ENCODE measurements at regions not wholly inside any gene's neighbourhood (a gene's known extent, or its start where the extent isn't known, plus 50 kb on each side); places are given as distances from the start of the nearest gene placed in this dataset.

DNA sequence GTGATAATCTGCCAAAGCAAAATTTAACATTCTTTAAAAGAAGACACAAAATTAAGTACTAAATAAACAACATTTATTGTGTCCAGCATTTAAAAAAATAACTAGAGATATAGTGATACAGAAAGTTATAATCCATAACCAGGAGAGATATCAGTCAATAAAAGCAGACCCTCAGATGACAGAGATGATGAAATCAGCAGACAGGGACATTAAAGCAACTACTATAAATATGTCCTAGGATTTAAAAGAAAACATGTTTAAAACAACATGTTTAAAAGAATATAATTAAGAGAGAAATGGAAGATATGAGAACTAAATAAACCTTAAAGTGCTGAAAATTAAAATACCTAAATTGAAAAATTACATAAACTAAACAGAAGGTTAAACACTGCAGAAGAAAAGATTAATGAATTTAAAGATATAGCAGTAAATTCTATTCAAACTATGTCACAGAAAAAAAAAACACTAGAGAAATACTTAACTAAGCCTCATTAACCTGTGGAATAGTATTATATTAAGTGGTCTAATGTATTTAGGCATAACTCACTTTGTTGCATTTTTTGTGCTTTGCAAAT, 261.2 kb upstream of the NR5A2 start:
- DNase-seq (ENCODE audit: low spot score): no peak

DNA sequence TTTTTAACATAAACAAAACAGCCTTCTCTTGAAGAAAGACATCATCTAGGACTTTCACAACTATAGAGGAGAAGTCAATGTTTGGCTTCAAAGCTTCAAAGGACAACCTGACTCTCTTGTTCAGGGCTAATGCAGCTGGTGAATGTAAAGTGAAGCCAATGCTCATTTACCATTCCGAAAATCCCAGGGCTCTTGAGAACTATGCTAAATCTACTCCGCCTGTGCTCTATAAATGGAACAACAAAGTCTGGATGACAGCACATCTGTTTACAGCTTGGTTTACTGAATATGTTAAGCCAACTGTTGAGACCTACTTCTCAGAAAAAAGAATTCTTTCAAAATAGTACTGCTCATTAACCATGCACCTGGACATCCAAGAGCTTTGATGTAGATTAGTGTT, 259.8 kb upstream of the NR5A2 start:
- no peak for DNase-seq (ENCODE audit: low spot score)

DNA sequence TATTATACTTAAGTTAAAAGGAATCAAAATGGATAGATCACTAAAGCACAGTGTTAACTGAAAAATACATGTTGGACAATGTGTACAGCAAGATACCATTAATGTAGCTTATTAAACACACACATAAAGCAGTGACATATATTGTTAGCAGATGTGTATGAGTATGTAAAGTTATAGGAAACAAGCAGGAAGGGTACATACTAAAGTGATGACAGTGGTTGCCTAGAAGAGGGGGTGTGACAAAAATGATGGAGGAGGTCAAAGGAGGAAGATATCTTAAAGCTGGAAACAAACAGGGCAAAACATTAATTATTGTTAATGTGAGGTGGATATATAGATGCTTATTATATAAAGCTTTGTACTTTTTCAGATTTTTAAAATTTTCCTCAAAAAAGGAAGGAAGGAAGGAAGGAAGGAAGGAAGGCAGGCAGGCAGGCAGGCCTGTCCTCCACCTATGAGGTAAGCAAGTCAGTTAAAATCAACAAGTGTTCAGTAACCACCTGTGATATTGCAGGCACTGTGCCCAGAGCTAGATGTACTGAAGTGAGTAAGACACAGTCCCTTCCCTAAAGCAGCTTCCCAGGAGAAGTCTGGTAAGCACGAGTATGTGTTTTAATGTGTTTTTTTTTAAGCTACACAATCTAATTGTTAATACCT, 252.9 kb upstream of the NR5A2 start:
- DNase-seq (ENCODE audit: low spot score): no peak

DNA sequence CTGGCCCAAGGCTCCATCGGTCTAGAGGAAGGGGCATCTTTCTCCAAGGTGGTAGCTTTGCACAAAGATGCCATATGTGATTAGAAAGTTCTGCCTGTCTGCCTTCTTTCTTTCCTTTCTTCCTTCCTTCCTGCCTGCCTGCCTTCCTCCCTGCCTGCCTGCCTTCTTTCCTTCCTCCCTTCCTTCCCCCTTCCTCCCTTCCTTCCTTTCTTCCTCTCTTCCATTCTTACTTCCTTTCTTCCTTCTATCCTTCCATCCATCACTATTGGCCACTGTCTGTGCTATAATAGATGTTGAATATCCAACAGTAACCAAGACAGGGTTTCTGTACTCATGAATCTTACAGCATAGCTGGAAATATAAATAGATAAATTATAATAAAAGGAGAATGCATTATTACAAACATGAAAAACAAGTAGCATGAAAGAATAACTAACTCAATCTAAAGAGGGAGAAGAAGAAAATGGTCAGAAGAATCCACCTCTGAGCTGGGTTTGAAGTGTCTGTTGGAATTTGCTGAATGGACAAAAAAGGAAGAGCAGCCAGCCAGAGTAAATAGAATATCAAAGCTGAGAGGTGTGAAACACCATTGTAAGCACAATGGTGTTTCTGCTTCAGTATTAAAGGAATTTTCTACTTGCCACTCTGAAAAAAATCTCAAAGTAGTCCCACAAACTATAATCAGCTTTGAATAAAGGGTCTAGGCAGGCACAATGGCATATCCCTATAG, 250.6 kb upstream of the NR5A2 start:
- no peak for DNase-seq (ENCODE audit: low spot score)

DNA sequence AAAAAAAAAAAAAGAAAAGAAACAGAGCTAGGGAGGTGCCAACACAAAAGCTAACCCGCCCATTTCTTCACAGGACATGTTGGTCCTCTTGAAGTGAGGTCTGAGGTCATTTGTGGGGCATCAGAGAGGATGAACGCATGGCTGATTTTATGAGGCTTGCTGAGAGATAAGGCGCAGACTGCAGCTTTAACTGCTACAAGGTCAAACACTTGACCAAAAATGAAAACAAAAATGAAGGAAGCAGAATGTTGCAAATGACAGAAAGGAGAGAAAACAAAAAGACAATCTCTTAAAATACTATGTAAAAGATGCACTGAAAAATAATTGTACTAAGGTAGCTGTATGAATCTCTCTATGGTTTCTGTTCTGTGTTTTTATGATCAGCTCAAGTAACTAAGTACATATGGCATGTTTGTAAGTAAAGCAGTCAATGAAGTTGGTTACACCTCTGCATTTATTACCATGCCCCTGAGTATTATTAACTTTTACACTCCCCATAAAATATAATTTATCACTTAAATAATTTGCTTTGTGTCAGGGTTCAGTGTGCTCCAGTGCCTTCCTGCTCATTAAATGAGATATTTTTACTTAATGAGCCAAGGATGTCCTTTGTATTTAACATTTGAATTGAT, 249.1 kb upstream of the NR5A2 start:
- no peak for DNase-seq (ENCODE audit: low spot score)

DNA sequence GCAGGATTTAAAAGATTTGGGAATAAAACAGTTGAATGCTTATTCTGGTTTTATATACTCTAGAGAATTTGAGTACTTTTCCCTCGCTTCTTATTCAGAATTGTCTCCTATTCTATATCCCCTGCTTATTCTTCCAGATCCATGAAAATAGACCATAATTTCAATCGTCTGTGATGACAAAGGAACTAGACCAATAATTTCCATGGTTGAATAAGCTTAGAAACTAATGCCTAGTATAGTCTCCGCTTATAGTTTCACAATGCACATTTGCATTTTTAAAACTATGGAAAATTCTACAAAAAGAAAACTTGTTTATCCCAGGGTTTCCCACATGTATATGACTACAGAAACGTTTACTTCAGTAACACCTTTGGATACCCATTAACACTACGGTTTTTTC, 247.4 kb upstream of the NR5A2 start:
- no peak for DNase-seq (ENCODE audit: low spot score)

DNA sequence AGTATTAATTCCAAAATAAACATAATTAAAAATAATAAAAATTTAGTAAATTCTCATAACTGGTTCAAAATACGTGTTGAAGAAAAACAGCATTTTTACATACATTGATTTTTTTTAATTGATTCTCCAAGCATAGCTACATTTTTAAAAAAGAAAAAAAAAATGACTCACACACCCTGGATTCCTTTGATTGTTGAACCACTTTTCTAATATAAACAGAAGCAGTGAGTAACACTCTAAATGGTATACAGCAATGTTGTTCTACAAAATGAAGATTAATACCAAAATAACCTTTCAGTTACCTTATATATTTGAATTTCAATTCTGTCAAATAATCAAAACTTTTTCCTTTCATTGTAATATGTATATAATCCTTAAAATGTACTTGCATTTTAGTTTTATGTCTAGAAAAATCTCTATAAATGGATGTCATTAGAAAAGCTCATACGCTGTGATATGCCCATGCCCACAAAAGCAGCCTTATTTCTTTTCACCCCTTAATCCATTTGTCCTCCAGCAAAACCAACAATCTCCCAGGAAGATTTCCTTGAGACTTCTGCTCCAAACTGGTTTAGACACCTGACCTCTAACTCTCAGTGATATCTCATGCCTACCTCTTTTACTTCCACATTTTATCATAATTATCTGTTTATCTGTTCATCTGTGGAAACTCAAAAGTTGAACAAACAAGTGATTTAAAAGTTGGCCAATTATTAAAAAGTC, 246.4 kb upstream of the NR5A2 start:
- DNase-seq (ENCODE audit: low spot score): no peak

DNA sequence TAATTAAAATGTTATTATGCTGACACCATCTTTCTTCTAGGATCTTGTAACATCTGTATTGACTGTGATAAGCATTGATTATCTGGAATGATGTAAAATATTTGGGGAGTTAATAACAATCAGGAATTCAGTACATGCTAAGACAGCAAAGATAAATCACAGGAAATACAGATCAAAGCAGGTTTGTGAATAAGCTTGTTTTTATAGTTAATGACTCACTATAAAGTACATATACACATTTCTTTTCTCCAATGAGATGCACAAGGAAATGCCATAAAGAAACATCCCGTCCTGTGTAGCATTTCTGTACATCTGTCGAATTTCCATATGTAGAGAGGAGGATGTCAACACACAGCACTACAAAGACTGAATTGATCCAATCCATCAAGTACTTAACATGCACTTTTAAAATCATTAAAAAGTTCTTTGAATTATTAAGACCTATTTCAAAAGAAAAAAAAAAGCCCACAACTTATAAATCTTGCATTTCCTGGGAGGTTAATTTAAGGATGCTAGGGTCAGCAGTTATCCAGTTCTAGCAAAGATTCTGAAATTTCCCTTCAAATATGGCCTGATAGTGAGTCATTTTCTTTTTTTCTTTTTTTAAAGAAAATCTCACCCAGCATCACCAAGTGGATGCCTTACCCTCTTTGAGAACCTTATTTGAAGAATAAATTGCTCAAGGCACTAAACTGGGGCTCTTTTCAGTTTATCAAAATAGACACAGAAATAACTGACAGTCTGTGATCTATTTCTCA, 243.2 kb upstream of the NR5A2 start:
- no peak for DNase-seq (ENCODE audit: low spot score)

DNA sequence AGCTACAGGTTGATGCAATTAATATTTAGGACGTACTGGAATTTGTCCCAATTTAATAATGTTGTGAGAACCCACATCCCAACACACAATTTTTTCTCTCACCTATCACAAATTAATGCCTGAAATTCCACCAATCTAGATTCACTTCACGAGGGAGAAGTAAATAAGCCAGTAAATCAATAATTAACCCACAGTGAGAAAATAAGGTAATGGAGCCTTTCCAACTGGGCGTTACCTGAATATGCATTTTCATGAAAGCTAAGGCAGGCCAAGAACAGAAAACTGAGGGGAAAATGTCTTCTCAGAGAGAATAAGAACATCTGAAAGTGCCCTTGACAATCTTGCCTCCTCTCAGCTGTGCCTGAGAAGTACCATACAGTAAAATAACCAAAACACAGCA, 240.8 kb upstream of the NR5A2 start:
- no peak for DNase-seq (ENCODE audit: low spot score)

DNA sequence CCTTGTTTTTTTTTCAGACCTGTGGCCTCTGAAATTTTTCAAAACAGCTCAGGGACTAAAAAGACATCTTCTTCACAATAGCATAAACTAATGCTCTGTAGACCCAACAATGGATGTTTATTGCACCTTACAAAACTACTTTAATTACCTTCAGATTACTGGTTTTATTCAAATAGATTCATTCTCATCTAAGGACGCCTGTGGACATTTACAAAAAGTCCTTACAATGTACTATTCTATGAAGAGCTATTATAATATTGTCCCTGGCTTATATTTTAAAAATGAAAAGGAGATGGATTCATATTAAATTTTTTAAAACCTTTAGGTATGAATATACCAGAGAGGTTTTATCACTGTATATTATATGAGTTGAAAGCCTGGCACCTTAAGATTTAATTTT, 238.4 kb upstream of the NR5A2 start:
- no peak for DNase-seq (ENCODE audit: low spot score)

DNA sequence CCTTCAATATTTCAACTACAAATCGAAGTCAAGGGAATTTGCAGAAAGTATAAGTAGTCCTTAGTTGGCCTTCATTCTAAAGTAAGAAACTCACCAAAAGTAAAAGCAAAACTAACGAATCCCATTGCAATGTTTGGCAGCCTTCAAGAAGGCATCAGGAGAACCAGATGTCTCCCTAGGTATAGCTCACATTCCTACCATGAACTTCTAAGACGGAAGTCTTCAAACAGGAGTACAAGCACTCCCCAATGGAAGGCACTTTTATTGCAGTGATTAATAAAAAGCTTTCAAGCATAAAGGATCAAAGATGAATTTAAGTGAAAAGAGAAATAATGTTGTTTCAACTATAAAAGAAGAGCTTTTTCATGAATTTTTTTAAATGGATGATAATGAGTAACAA, 236.0 kb upstream of the NR5A2 start:
- no peak for DNase-seq (ENCODE audit: low spot score)

DNA sequence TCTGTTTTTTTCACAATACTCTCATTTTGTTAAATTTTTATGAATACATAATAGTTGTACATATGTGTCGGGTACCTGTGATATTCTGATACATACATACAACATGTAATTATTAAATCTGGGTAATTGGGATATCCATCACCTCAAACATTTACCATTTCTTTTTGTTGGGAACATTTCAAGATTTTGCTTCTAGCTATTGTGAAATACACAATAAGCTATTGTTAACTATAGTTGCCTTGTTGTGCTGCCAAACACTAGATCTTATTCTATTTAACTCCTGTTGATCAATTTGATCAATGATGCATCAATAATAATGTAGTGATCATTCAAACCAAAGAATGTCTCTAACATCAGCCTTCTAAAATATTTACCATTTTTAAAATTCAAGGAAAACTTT, 234.6 kb upstream of the NR5A2 start:
- no peak for DNase-seq (ENCODE audit: low spot score)

DNA sequence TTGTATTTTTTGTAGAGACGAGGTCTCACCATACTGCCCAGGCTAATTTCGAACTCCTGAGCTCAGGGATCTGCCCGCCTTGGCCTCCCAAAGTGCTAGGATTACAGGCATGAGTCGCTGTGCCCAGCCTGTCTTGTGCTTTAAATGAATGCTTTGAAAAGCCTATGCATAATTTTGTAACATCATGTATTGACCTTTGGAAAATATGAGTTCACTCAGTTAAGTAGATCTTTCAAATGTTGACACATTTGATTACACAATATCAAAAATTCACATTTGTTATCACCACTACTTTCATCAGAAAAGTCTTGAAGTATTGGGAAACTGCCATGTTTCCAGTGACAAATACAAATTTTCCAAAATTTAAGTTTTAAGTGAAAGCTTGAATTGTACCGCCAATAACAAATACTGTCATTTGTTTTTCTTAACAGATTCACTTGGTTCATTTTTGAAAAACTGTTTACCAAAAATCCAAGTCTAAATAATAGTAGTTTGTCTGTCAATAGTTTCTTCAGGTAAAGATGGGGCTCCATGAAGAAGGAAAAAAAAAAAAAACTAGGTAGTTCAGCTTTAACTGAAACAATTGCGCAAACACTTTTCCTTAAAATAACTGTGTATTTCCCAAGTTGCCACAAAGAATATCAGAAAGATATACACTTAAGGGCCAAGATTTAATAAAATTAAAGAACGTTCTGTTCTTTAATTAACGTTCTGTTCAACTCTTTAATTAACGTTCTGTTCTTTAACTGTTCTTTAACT, 233.2 kb upstream of the NR5A2 start:
- no peak for DNase-seq (ENCODE audit: low spot score)

DNA sequence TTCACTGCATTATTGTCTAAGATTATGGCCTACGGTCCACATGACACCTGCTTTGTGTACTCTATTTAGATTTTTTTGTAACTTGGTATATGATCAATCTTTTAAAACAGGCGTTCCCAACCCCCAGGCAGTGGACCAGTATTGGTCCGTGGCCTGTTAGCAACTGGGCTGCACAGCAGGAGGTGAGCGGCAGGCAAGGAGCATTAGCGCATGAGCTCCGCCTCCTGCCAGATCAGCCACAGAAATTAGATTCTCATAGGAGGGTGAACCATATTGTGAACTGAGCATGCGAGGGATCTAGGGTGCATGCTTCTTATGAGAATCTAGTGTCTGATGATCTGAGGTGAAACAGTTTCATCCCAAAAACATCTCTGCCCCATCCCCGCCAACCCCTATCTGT, 228.4 kb upstream of the NR5A2 start:
- DNase-seq (ENCODE audit: low spot score): no peak

DNA sequence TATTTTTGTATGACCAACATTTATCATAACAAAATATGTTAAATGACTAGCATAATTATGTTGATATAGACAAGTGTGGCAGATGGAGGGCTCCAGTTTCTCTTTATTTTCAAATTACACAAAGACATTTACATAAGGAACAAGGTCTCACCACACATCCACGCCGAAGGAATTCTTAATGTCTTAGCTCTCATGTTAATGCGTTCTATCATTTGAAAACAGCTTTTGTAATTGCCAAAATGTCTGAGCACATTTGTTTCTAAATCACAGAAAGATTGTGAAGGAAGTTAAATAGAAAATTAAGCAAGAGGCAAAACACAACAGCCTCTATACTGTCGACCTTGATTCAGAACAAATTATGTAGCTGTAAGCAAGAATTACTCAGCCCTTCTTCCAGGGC, 223.0 kb upstream of the NR5A2 start:
- no peak for DNase-seq (ENCODE audit: low spot score)

DNA sequence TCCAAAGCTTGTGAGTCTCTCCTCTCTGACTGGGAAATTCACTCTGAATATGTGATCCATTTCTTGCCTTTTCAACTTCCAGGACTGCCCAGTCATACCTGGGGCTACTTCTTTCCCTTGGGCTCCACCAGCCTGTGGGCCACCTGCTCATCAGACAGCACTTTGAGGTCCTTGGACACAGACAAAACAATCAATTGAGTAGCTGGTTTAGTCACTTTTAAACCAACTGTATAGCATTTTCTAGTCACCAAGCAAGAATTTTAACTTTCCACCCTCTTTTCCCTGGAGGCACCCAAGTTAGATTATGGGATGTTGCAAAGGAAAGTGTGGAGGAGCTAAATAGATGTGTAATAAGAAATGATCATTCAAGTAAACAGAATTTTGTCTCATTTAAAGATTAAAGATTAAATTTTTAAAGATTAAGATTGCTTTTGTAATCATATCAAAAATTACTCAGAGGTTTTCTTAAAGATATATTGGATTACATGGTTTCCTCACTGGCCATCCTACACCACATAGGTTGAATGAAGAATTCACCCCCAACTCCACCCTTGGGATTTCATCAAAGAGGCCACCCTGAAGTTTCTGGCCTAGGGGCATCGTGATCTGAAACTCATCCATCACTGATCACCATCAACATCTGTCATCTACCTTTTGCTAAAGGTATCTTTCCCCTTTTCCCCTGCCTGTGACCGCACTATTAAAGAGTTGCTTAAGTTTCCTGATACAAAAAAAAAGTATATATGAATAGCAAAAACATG, 219.2 kb upstream of the NR5A2 start:
- no peak for DNase-seq (ENCODE audit: low spot score)

DNA sequence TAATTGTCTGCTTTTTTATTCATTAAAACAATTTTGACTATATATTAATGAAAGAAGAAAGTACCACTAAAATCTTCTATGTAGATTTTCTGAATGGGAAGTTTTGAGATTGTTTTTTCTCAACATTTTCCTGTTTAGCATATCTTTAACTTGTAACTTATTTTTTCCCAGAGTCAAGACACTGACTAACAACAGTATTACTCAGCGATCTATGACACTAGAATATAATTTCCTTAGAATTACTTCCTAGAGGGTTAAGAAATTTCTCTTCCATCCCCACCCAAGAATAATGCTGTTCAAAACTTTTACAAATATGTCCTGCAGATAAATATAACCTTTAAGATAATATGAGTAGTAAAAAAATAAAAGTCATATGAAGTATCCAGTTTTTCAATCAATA, 218.2 kb upstream of the NR5A2 start:
- DNase-seq (ENCODE audit: low spot score): no peak

DNA sequence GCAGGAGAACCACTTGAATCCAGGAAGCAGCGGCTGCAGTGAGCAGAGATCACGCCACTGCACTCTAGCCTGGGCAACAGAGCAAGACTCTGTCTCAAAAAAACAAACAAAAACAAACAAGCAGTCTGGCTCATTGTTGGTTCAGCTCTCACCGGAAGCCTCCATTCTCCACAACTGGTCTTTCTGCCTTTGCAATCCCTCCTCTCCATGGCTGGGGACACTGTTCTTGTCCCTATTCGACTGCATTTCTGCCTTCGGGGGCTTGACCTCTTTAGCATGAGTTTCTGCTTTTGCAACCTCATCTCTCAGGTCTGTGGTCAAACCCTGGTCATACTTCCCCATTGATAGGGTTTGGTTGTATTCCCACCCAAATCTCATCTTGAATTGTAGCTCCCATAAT, 216.3 kb upstream of the NR5A2 start:
- no peak for DNase-seq (ENCODE audit: low spot score)

DNA sequence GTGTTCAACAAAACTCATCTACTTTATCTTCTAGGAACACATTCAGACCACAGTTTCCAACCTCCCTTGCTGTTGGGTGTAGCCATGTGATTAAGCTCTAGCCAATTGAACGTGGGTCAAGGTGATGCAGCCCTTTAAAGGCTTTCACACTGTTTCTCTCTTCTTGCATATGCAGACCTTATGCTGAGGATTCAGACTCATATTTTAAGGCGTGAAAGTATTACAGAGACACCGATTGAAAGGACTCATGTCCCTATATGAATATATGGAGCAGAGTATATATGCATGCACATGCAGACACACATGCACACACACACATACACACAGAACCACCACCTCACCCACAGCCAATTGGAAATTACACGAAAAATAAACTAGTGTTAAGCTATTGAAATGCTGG, 214.3 kb upstream of the NR5A2 start:
- no peak for DNase-seq (ENCODE audit: low spot score)

DNA sequence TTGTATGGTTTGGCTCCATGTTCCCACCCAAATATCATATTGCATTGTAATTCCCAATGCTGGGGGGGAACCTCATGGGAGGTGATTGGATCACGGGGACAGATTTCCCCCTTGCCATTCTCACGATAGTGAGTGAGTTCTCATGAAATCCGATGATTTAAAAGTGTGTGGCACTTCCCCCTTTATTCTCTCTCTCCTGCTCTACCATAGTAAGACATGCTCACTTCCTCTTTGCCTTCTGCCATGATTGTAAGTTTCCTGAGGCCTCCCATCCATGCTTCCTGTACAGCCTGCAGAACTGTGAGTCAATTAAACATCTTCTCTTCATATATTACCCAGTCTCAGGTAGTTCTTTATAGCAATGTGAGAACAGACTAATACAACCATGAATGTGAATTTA, 211.6 kb upstream of the NR5A2 start:
- no peak for DNase-seq (ENCODE audit: low spot score)

All from mesenteric fat pad (tissue), 1 donor.